ENCODE measurements at regions not wholly inside any gene's neighbourhood (a gene's known extent, or its start where the extent isn't known, plus 50 kb on each side); places are given as distances from the start of the nearest gene placed in this dataset.
"Not testable (repeated sequence)": the region's sequence is repeated elsewhere in the genome, so short reads cannot be mapped to it uniquely, and the experiment has no call there.

- TF ChIP-seq CTCF (IDR thresholded peaks at IDR 0.05; ENCODE audit: borderline replicate concordance, insufficient read depth, low read depth, low read length): no peak
- no peak overlapping the region for H3K4me3 ChIP-seq (ENCODE audit: low read depth, low read length)
Measured at GRCh38 chr2:53498210-53498609, 269.4 kb upstream of the CHAC2 start.

GRCh38 chr2:53497020-53497419, 270.6 kb upstream of the CHAC2 start:
- no peak overlapping the region for H3K4me3 ChIP-seq (ENCODE audit: low read depth, low read length)
- TF ChIP-seq CTCF (IDR thresholded peaks at IDR 0.05; ENCODE audit: borderline replicate concordance, insufficient read depth, low read depth, low read length): no peak

DNA sequence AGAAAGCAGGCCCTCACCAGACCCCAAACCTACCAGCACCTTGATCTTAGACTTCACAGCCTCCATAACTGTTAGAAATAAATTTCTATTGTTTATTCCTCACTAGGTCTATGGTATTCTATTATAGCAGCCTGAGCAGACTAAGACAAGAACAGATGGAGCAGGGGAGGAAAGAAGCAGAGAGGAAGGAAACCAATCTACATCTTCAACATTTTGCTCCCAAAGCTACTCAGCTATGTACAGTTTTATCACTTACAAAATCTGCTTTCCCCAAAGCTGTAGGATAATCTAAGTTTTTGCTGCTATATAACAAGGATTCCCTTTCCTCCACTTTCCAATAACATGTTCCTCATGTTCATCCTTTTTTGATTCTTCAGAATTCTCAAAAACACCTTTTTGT, 274.4 kb upstream of the CHAC2 start:
- no peak for TF ChIP-seq CTCF (IDR thresholded peaks at IDR 0.05; ENCODE audit: borderline replicate concordance, insufficient read depth, low read depth, low read length)
- H3K4me3 ChIP-seq (ENCODE audit: low read depth, low read length): no peak overlapping the region

DNA sequence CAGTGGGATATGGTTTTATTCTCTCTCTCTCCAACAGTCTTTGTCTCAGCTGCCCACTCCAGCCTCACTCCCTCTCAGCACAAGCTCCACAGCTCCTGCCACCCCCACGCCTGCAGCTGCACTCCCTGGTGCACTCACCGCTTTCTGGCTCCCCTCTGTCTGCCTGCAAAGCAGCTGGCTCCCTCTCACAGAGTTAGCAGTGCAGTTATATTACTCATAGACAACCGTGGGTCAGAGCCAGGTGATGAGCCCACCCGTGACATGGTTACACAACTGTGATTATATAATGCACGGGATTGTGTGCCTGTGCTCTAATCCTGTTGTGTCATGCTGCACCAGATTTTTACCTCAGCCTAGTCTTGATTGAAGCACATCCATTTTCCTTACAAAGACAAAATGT, 276.9 kb upstream of the CHAC2 start:
- H3K4me3 ChIP-seq (ENCODE audit: low read depth, low read length): no peak overlapping the region
- TF ChIP-seq CTCF (IDR thresholded peaks at IDR 0.05; ENCODE audit: borderline replicate concordance, insufficient read depth, low read depth, low read length): no peak

GRCh38 chr2:53486185-53486899, 281.3 kb upstream of the CHAC2 start:
- not testable (repeated sequence) for H3K4me3 ChIP-seq (ENCODE audit: low read depth, low read length)

- H3K4me3 ChIP-seq (ENCODE audit: low read depth, low read length): no peak overlapping the region
- no peak for TF ChIP-seq CTCF (IDR thresholded peaks at IDR 0.05; ENCODE audit: borderline replicate concordance, insufficient read depth, low read depth, low read length)
Measured at GRCh38 chr2:53485021-53485728, 282.4 kb upstream of the CHAC2 start.

GRCh38 chr2:53484531-53484930, 283.1 kb upstream of the CHAC2 start:
- no peak overlapping the region for H3K4me3 ChIP-seq (ENCODE audit: low read depth, low read length)
- no peak for TF ChIP-seq CTCF (IDR thresholded peaks at IDR 0.05; ENCODE audit: borderline replicate concordance, insufficient read depth, low read depth, low read length)
